Gastroesophageal sphincter (tissue), 3 donors: ENCODE measurements at regions not wholly inside any gene's neighbourhood (a gene's known extent, or its start where the extent isn't known, plus 50 kb on each side); places are given as distances from the start of the nearest gene placed in this dataset.
"Not testable (repeated sequence)": the region's sequence is repeated elsewhere in the genome, so short reads cannot be mapped to it uniquely, and the experiment has no call there.

ENCODE experiments used
- EP300 ChIP-seq: sonication (generic); formaldehyde crosslinking; IDR thresholded peaks from one replicate; pipeline ENCODE4 v1.6.1; 2017; ENCODE audit warnings: antibody characterized with exemption, mild to moderate bottlenecking
- POLR2A ChIP-seq, 2 donors: fragments of 450-650 bp; IDR thresholded peaks; one replicate each; pipeline ENCODE4 v1.6.1; 2017; ENCODE audit warnings: antibody characterized with exemption in 2 of 2, mild to moderate bottlenecking in 2 of 2, moderate library complexity in 1 of 2
- POLR2AphosphoS5 ChIP-seq: sonication (generic); formaldehyde crosslinking; IDR thresholded peaks from one replicate; pipeline ENCODE4 v1.6.1; 2017; ENCODE audit warnings: antibody characterized with exemption
- TF ChIP-seq, protein P1 (sequence below), 4 experiments: fragments of 200-600 bp in 2 of 4; fragments of 450-650 bp in 2 of 4; sonication (generic) in 1 of 4; IDR thresholded peaks; one replicate each; pipeline ENCODE4 v1.5.1; 2017 to 2019; ENCODE audit warnings: antibody characterized with exemption in 4 of 4, mild to moderate bottlenecking in 2 of 4, moderate library complexity in 2 of 4

DNA sequence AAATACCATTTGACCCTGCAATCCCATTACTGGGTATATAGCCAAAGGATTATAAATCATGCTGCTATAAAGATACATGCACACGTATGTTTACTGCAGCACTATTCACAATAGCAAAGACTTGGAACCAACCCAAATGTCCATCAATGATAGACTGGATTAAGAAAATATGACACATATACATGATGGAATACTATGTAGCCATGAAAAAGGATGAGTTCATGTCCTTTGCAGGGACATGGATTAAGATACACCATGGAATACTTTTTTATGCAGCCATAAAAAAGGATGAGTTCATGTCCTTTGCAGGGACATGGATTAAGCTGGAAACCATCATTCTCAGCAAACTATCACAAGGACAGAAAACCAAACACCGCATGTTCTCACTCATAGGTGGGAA, 226.8 kb upstream of the CTNND2 start:
- not testable (repeated sequence) for TF ChIP-seq POLR2AphosphoS5; POLR2A (IDR thresholded peaks at IDR 0.05); EP300
- TF ChIP-seq, protein P1, sequence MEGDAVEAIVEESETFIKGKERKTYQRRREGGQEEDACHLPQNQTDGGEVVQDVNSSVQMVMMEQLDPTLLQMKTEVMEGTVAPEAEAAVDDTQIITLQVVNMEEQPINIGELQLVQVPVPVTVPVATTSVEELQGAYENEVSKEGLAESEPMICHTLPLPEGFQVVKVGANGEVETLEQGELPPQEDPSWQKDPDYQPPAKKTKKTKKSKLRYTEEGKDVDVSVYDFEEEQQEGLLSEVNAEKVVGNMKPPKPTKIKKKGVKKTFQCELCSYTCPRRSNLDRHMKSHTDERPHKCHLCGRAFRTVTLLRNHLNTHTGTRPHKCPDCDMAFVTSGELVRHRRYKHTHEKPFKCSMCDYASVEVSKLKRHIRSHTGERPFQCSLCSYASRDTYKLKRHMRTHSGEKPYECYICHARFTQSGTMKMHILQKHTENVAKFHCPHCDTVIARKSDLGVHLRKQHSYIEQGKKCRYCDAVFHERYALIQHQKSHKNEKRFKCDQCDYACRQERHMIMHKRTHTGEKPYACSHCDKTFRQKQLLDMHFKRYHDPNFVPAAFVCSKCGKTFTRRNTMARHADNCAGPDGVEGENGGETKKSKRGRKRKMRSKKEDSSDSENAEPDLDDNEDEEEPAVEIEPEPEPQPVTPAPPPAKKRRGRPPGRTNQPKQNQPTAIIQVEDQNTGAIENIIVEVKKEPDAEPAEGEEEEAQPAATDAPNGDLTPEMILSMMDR (IDR thresholded peaks at IDR 0.05), result not testable (repeated sequence)
